ENCODE measurements at regions not wholly inside any gene's neighbourhood (a gene's known extent, or its start where the extent isn't known, plus 50 kb on each side); places are given as distances from the start of the nearest gene placed in this dataset.

DNA sequence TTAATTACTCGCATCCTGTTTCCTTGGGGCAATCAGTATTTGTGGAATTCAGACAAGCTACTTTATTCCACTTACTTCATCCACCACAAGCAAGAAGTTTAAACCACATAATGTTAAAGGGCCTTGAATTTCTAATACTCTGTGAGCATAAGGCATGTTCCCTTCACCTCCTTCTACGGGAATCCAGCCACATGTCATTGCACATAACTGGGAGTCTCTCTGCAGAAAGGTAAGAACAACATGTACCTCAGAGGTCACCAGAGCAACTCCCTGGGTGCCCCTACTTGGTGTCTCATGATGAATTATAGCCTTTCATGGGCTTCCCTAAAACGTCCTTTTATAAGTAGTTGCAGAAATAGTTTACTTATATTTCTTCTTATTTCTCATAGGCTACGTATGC lies 553.2 kb downstream of the DTWD2 start:
- TF ChIP-seq POLR2A (IDR thresholded peaks at IDR 0.05; ENCODE audit: low read length) (no peak), GATA1 (IDR thresholded peaks at IDR 0.05; ENCODE audit: low read depth, low read length) (no peak)
